ENCODE measurements at regions not wholly inside any gene's neighbourhood (a gene's known extent, or its start where the extent isn't known, plus 50 kb on each side); places are given as distances from the start of the nearest gene placed in this dataset.

DNA sequence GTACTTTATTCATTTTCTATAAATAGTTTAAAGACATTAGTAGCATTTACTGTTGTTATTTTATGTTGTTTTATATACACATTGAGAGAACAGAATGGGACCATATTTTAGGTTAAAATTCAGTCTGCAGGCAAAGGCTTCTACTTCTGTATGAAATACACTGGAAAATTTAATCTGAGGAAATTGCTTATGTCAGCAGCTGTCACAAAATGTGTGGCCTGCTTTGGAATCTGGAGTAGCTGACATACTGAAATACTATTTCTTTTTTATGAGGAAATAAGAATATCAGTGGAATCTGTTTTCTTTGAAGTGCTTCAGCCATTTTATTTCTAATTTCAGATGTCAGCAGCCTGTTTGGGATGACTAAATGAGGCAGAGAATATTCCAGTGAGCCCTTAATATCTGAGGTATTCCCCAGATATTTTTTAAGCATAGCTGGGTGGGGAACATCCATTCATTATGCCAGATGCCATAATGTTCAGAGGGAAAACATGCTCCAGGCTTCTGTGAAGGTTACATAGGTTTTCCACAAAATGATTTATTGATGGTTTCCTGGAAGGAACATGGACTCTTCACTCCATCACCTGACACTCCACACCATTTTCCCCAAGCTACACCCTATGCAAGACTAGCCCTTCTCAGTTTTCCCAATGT is 267.1 kb downstream of the ARL4A start:
- H3K36me3 ChIP-seq (ENCODE audit: control insufficient read depth, insufficient read depth, low read length): no peaks in the 10 kb centered on the region
- peak in 1 of 6 donors; percentile 18 for DNase-seq (ENCODE audit: low read depth in 4 of 6, low spot score in 6 of 6)

DNA sequence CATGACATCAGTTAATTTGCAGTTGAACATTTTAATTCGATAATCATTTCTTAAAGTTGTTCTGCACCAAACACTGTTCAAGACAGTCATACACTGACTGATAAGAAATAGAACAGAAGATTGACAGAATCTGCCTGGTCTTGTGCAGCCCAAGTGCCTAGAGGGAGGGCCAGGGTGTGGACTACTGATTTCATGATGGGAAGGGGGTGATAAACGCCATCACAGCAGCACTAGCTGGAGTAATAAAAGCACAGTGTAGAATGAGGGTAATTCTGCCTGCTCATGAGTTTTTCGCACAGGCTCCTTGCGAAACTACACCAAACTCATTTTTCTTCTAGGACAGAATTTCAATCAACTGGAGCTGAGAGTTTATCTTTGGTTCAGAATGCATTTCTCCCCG is 270.1 kb downstream of the ARL4A start:
- Histone ChIP-seq H3K36me3 (ENCODE audit: control insufficient read depth, insufficient read depth, low read length) (no peaks in the 10 kb centered on the region), H3K27ac (ENCODE audit: low read depth, low read length) (no peak overlapping the region), H3K9me3 (ENCODE audit: control insufficient read depth, insufficient read depth, low read length) (no peaks in the 10 kb centered on the region), H3K4me1 (ENCODE audit: control insufficient read depth, insufficient read depth, low read length) (no peaks in the 10 kb centered on the region), H3K27me3 (ENCODE audit: control insufficient read depth, insufficient read depth, low read length) (no peaks in the 10 kb centered on the region), H3K4me3 (ENCODE audit: low read depth, low read length) (no peak overlapping the region)
- no peak for DNase-seq (ENCODE audit: low read depth in 4 of 6, low spot score in 6 of 6)
- WGBS (ENCODE audit: insufficient coverage): 50% methylated on average over 1 of the region's 5 CpGs

More for the DNA sequence above, 267.1 kb downstream of the ARL4A start:
- no peak overlapping the region for H3K27ac ChIP-seq (ENCODE audit: low read depth, low read length)
- no peak overlapping the region for H3K4me3 ChIP-seq (ENCODE audit: low read depth, low read length)
- H3K4me1 ChIP-seq (ENCODE audit: control insufficient read depth, insufficient read depth, low read length): no peaks in the 10 kb centered on the region
- H3K9me3 ChIP-seq (ENCODE audit: control insufficient read depth, insufficient read depth, low read length): no peaks in the 10 kb centered on the region
- no peaks in the 10 kb centered on the region for H3K27me3 ChIP-seq (ENCODE audit: control insufficient read depth, insufficient read depth, low read length)

DNA sequence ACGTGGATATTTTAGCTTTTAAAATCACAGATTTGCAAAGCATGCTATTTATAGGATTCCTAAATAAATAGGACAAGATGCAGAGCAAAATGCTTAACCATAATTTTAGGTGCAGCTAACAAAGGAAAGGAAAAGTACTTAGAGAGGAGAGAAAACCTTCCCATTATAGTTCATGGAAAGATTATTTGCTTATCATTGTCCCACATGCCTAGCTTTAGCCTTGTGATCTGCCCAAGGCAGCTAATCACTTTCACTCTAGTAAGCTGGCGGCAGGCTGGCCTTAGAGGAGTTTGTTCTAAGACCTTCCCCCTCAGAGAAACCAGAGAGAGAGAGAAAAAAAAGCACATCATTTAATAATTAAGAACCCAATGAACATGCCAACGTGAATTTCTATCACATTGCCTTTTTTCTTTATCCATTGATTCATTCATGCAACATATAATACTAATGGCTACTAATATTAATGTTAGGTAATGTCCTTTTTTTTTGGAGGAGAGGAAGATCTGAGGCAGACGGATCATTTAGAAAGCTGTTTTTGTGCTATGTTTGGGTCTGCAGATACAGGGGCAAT is 274.6 kb downstream of the ARL4A start:
- Histone ChIP-seq H3K27ac (ENCODE audit: low read depth, low read length) (no peak overlapping the region), H3K4me1 (ENCODE audit: control insufficient read depth, insufficient read depth, low read length) (no peaks in the 10 kb centered on the region), H3K4me3 (ENCODE audit: low read depth, low read length) (no peak overlapping the region), H3K9me3 (ENCODE audit: control insufficient read depth, insufficient read depth, low read length) (no peaks in the 10 kb centered on the region), H3K27me3 (ENCODE audit: control insufficient read depth, insufficient read depth, low read length) (no peaks in the 10 kb centered on the region), H3K36me3 (ENCODE audit: control insufficient read depth, insufficient read depth, low read length) (no peaks in the 10 kb centered on the region)
- WGBS (ENCODE audit: insufficient coverage): 89% methylated on average over 1 of the region's 4 CpGs
- DNase-seq (ENCODE audit: low read depth in 4 of 6, low spot score in 6 of 6): no peak

DNA sequence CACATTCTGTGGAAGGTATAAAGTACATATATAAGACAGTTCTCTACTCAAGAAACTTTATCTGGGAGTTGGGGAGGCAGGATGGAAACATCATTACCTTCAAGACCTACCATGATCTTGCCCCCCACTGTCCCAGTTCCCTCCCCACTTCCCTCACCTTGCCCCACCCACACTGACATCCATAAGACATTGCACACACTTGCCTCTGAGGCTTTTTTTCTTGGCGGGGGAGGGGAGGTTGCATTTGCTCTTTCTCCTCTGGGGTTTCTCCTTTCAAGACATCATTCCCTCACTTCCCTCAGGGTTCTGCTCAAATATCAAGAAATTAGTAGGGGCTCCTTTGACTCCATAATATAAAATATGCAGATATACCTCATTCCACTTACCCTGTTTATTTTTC is 276.0 kb downstream of the ARL4A start:
- no peaks in the 10 kb centered on the region for H3K27me3 ChIP-seq (ENCODE audit: control insufficient read depth, insufficient read depth, low read length)
- H3K9me3 ChIP-seq (ENCODE audit: control insufficient read depth, insufficient read depth, low read length): no peaks in the 10 kb centered on the region
- H3K27ac ChIP-seq (ENCODE audit: low read depth, low read length): no peak overlapping the region
- H3K36me3 ChIP-seq (ENCODE audit: control insufficient read depth, insufficient read depth, low read length): no peaks in the 10 kb centered on the region
- DNase-seq (ENCODE audit: low read depth in 4 of 6, low spot score in 6 of 6): no peak
- no CpG with 5 or more reads among the region's 1 CpG for WGBS (ENCODE audit: insufficient coverage)
- H3K4me1 ChIP-seq (ENCODE audit: control insufficient read depth, insufficient read depth, low read length): no peaks in the 10 kb centered on the region
- H3K4me3 ChIP-seq (ENCODE audit: low read depth, low read length): no peak overlapping the region

DNA sequence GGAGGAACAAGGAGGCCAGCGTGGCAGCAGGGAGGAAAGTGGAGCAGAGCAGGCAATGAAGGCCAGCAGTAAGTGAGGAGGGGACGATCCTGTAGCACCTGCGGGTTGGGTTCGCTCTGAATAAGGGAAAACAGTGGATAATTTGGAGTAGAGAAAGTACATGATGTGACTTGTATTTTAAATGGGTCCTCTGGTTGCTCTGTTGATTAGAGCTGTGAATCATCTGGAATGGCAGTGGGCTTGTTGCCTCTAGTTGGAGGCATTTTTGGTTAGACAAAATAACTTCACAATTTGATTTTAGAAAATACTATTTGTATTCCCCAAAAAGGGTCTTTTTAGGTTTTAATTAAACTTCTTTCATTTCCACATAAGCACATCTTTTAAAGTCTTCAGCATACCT is 277.4 kb downstream of the ARL4A start:
- no peaks in the 10 kb centered on the region for H3K9me3 ChIP-seq (ENCODE audit: control insufficient read depth, insufficient read depth, low read length)
- DNase-seq (ENCODE audit: low read depth in 4 of 6, low spot score in 6 of 6): no peak
- 95% methylated on average over 4 of the region's 4 CpGs for WGBS (ENCODE audit: insufficient coverage)
- H3K4me1 ChIP-seq (ENCODE audit: control insufficient read depth, insufficient read depth, low read length): no peaks in the 10 kb centered on the region
- H3K27me3 ChIP-seq (ENCODE audit: control insufficient read depth, insufficient read depth, low read length): no peaks in the 10 kb centered on the region
- H3K36me3 ChIP-seq (ENCODE audit: control insufficient read depth, insufficient read depth, low read length): no peaks in the 10 kb centered on the region
- no peak overlapping the region for H3K27ac ChIP-seq (ENCODE audit: low read depth, low read length)
- H3K4me3 ChIP-seq (ENCODE audit: low read depth, low read length): no peak overlapping the region

DNA sequence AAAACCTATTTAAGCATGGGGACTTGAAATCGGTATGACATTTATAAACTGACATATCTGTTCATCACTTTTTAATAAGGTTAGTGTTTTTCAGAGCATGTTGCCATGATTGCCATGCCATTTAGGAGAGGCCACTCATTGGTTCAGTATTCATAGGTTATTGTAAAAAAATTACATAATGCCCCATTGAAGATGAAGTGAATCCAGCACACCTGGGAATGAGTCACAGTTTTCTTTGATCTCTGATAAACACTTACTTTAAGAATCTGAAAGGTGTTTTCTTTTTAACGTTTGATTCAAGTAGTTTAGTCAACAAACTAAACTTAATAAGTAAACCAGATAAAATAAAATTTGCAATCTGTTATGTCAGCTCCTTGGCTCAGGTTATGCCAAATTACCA is 278.3 kb downstream of the ARL4A start:
- no CpG with 5 or more reads among the region's 2 CpGs for WGBS (ENCODE audit: insufficient coverage)
- Histone ChIP-seq H3K4me3 (ENCODE audit: low read depth, low read length) (no peak overlapping the region), H3K27me3 (ENCODE audit: control insufficient read depth, insufficient read depth, low read length) (no peaks in the 10 kb centered on the region)

DNA sequence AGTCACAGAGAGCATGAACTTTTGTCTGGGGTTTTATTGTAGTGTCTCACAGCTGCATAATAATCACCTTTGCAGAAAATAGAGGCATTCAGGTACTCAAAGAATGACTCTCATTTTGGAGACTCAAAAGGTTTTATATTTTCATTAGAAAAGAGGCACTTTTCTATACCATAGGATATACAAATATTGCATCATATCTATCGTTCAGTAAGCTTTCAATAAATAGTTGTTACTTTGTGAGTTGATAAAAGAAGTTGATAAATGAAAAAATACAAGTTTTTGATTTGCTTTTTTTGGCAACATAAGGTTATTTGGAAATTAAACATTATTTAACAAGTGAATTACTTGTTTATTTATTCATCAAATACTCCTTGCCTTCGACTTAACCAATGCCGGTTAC is 279.9 kb downstream of the ARL4A start:
- Histone ChIP-seq H3K27ac (ENCODE audit: low read depth, low read length) (no peak overlapping the region), H3K4me3 (ENCODE audit: low read depth, low read length) (no peak overlapping the region), H3K9me3 (ENCODE audit: control insufficient read depth, insufficient read depth, low read length) (no peaks in the 10 kb centered on the region), H3K27me3 (ENCODE audit: control insufficient read depth, insufficient read depth, low read length) (no peaks in the 10 kb centered on the region), H3K4me1 (ENCODE audit: control insufficient read depth, insufficient read depth, low read length) (no peaks in the 10 kb centered on the region), H3K36me3 (ENCODE audit: control insufficient read depth, insufficient read depth, low read length) (no peaks in the 10 kb centered on the region)
- no CpG with 5 or more reads among the region's 3 CpGs for WGBS (ENCODE audit: insufficient coverage)
- no peak for DNase-seq (ENCODE audit: low read depth in 4 of 6, low spot score in 6 of 6)

More for the DNA sequence above, 278.3 kb downstream of the ARL4A start:
- no peak for DNase-seq (ENCODE audit: low read depth in 4 of 6, low spot score in 6 of 6)
- Histone ChIP-seq H3K27ac (ENCODE audit: low read depth, low read length) (no peak overlapping the region), H3K36me3 (ENCODE audit: control insufficient read depth, insufficient read depth, low read length) (no peaks in the 10 kb centered on the region), H3K4me1 (ENCODE audit: control insufficient read depth, insufficient read depth, low read length) (no peaks in the 10 kb centered on the region), H3K9me3 (ENCODE audit: control insufficient read depth, insufficient read depth, low read length) (no peaks in the 10 kb centered on the region)

DNA sequence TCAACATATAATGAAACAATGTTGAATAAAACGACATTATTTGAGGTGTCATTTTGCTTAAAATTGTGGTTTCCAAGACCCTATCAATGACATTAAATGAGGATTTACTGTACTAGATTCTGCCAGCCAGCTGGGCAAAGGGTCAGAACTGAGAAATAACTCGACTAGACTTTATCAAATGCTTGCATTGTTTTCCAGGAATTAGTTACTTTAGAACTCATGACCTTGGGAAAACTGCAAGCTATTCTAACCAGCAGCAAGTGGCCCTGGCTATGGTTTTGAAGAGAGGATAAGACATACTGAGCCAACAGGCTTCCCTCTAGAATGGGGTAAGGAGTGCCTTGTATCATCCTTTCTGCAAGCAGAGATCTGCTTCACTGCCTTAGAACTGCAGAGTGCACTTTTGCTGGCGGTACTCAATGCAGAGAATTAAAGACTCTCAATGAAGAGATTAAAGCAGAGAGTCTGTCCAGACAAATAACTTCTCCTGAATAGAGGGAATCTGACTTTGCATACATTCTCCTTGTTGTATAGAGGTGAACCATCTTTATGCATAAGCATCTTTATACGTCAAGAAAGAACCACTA is 281.5 kb downstream of the ARL4A start:
- 60% methylated on average over 1 of the region's 4 CpGs for WGBS (ENCODE audit: insufficient coverage)
- no peak for DNase-seq (ENCODE audit: low read depth in 4 of 6, low spot score in 6 of 6)
- no peaks in the 10 kb centered on the region for H3K4me1 ChIP-seq (ENCODE audit: control insufficient read depth, insufficient read depth, low read length)
- no peaks in the 10 kb centered on the region for H3K36me3 ChIP-seq (ENCODE audit: control insufficient read depth, insufficient read depth, low read length)
- no peaks in the 10 kb centered on the region for H3K27me3 ChIP-seq (ENCODE audit: control insufficient read depth, insufficient read depth, low read length)
- H3K4me3 ChIP-seq (ENCODE audit: low read depth, low read length): no peak overlapping the region
- no peaks in the 10 kb centered on the region for H3K9me3 ChIP-seq (ENCODE audit: control insufficient read depth, insufficient read depth, low read length)
- H3K27ac ChIP-seq (ENCODE audit: low read depth, low read length): no peak overlapping the region

DNA sequence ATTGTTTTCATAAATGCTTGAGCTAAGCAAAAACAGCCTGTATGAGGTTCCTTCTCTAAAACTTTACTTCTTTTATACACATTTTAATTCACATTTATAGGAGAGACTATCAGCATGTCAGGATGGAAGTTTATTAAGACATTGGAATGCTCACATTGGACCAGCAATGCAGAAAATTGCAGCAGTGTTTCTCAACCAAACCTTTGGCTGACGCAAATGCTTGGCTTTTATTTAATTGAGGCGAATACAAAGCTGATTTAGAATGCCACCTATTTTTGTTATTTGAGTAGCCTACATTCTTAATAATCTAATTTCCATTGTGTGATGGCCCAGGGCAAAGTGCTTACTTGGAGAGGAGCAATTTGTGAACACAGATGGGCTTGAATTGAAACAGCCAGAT is 283.2 kb downstream of the ARL4A start:
- H3K27ac ChIP-seq (ENCODE audit: low read depth, low read length): no peak overlapping the region
- H3K4me3 ChIP-seq (ENCODE audit: low read depth, low read length): no peak overlapping the region
- no peaks in the 10 kb centered on the region for H3K9me3 ChIP-seq (ENCODE audit: control insufficient read depth, insufficient read depth, low read length)
- no peaks in the 10 kb centered on the region for H3K27me3 ChIP-seq (ENCODE audit: control insufficient read depth, insufficient read depth, low read length)
- H3K36me3 ChIP-seq (ENCODE audit: control insufficient read depth, insufficient read depth, low read length): no peaks in the 10 kb centered on the region
- no peaks in the 10 kb centered on the region for H3K4me1 ChIP-seq (ENCODE audit: control insufficient read depth, insufficient read depth, low read length)
- WGBS (ENCODE audit: insufficient coverage): no CpG with 5 or more reads among the region's 2 CpGs
- DNase-seq (ENCODE audit: low read depth in 4 of 6, low spot score in 6 of 6): peak in 1 of 6 donors; percentile 17
